ENCODE measurements at regions not wholly inside any gene's neighbourhood (a gene's known extent, or its start where the extent isn't known, plus 50 kb on each side); places are given as distances from the start of the nearest gene placed in this dataset.

GRCh38 chr1:178572604-178573003 lies 59.7 kb downstream of the TEX35 start:
- H3K36me3 ChIP-seq (ENCODE audit: control insufficient read depth in 1 of 2, insufficient read depth in 2 of 2, low read length in 2 of 2) = no peaks in the 10 kb centered on the region
- peaks cover 0 to 7% of the 10 kb centered on the region in 2 donors for H3K4me1 ChIP-seq (ENCODE audit: control insufficient read depth in 1 of 2, insufficient read depth in 2 of 2, low read length in 2 of 2)
- no peaks in the 10 kb centered on the region for H3K27me3 ChIP-seq (ENCODE audit: low read depth, low read length)
- no peak overlapping the region for H3K27ac ChIP-seq (ENCODE audit: low read length)
- no peaks in the 10 kb centered on the region for H3K9me3 ChIP-seq (ENCODE audit: control insufficient read depth in 1 of 2, low read length in 2 of 2)
- no peak overlapping the region for H3K4me3 ChIP-seq (ENCODE audit: low read depth in 1 of 2, low read length in 2 of 2)

- Histone ChIP-seq H3K36me3 (ENCODE audit: control insufficient read depth in 1 of 2, insufficient read depth in 2 of 2, low read length in 2 of 2) (no peaks in the 10 kb centered on the region), H3K4me3 (ENCODE audit: low read depth in 1 of 2, low read length in 2 of 2) (no peak overlapping the region), H3K9me3 (ENCODE audit: control insufficient read depth in 1 of 2, low read length in 2 of 2) (no peaks in the 10 kb centered on the region), H3K4me1 (ENCODE audit: control insufficient read depth in 1 of 2, insufficient read depth in 2 of 2, low read length in 2 of 2) (peaks cover 0 to 7% of the 10 kb centered on the region in 2 donors), H3K27me3 (ENCODE audit: low read depth, low read length) (no peaks in the 10 kb centered on the region), H3K27ac (ENCODE audit: low read length) (no peak overlapping the region)
Measured at GRCh38 chr1:178573330-178573729, 60.4 kb downstream of the TEX35 start.

GRCh38 chr1:178574345-178574744 lies 61.4 kb downstream of the TEX35 start:
- Histone ChIP-seq H3K27ac (ENCODE audit: low read length) (no peak overlapping the region), H3K36me3 (ENCODE audit: control insufficient read depth in 1 of 2, insufficient read depth in 2 of 2, low read length in 2 of 2) (no peaks in the 10 kb centered on the region), H3K27me3 (ENCODE audit: low read depth, low read length) (no peaks in the 10 kb centered on the region), H3K9me3 (ENCODE audit: control insufficient read depth in 1 of 2, low read length in 2 of 2) (no peaks in the 10 kb centered on the region), H3K4me3 (ENCODE audit: low read depth in 1 of 2, low read length in 2 of 2) (no peak overlapping the region), H3K4me1 (ENCODE audit: control insufficient read depth in 1 of 2, insufficient read depth in 2 of 2, low read length in 2 of 2) (peaks cover 0 to 7% of the 10 kb centered on the region in 2 donors)

- Histone ChIP-seq H3K36me3 (ENCODE audit: control insufficient read depth in 1 of 2, insufficient read depth in 2 of 2, low read length in 2 of 2) (no peaks in the 10 kb centered on the region), H3K9me3 (ENCODE audit: control insufficient read depth in 1 of 2, low read length in 2 of 2) (no peaks in the 10 kb centered on the region), H3K27me3 (ENCODE audit: low read depth, low read length) (no peaks in the 10 kb centered on the region), H3K4me1 (ENCODE audit: control insufficient read depth in 1 of 2, insufficient read depth in 2 of 2, low read length in 2 of 2) (peaks cover 0 to 7% of the 10 kb centered on the region in 2 donors), H3K4me3 (ENCODE audit: low read depth in 1 of 2, low read length in 2 of 2) (no peak overlapping the region), H3K27ac (ENCODE audit: low read length) (no peak overlapping the region)
Measured at GRCh38 chr1:178575611-178576361, 62.9 kb downstream of the TEX35 start.

GRCh38 chr1:178576841-178577240 lies 63.9 kb downstream of the TEX35 start:
- Histone ChIP-seq H3K27me3 (ENCODE audit: low read depth, low read length) (no peaks in the 10 kb centered on the region), H3K36me3 (ENCODE audit: control insufficient read depth in 1 of 2, insufficient read depth in 2 of 2, low read length in 2 of 2) (no peaks in the 10 kb centered on the region), H3K4me3 (ENCODE audit: low read depth in 1 of 2, low read length in 2 of 2) (no peak overlapping the region), H3K9me3 (ENCODE audit: control insufficient read depth in 1 of 2, low read length in 2 of 2) (no peaks in the 10 kb centered on the region), H3K4me1 (ENCODE audit: control insufficient read depth in 1 of 2, insufficient read depth in 2 of 2, low read length in 2 of 2) (peaks cover 0 to 7% of the 10 kb centered on the region in 2 donors), H3K27ac (ENCODE audit: low read length) (no peak overlapping the region)

GRCh38 chr1:178577882-178578281 lies 65.0 kb downstream of the TEX35 start:
- H3K27ac ChIP-seq (ENCODE audit: low read length) = no peak overlapping the region

GRCh38 chr1:178578541-178578940 lies 65.6 kb downstream of the TEX35 start:
- Histone ChIP-seq H3K4me3 (ENCODE audit: low read depth in 1 of 2, low read length in 2 of 2) (no peak overlapping the region), H3K27me3 (ENCODE audit: low read depth, low read length) (no peaks in the 10 kb centered on the region), H3K27ac (ENCODE audit: low read length) (no peak overlapping the region), H3K4me1 (ENCODE audit: control insufficient read depth in 1 of 2, insufficient read depth in 2 of 2, low read length in 2 of 2) (peaks cover 0 to 7% of the 10 kb centered on the region in 2 donors), H3K9me3 (ENCODE audit: control insufficient read depth in 1 of 2, low read length in 2 of 2) (no peaks in the 10 kb centered on the region), H3K36me3 (ENCODE audit: control insufficient read depth in 1 of 2, insufficient read depth in 2 of 2, low read length in 2 of 2) (no peaks in the 10 kb centered on the region)

More at GRCh38 chr1:178577882-178578281, 65.0 kb downstream of the TEX35 start:
- H3K9me3 ChIP-seq (ENCODE audit: control insufficient read depth in 1 of 2, low read length in 2 of 2) = no peaks in the 10 kb centered on the region
- peaks cover 0 to 7% of the 10 kb centered on the region in 2 donors for H3K4me1 ChIP-seq (ENCODE audit: control insufficient read depth in 1 of 2, insufficient read depth in 2 of 2, low read length in 2 of 2)
- no peak overlapping the region for H3K4me3 ChIP-seq (ENCODE audit: low read depth in 1 of 2, low read length in 2 of 2)
- H3K36me3 ChIP-seq (ENCODE audit: control insufficient read depth in 1 of 2, insufficient read depth in 2 of 2, low read length in 2 of 2) = no peaks in the 10 kb centered on the region
- no peaks in the 10 kb centered on the region for H3K27me3 ChIP-seq (ENCODE audit: low read depth, low read length)

GRCh38 chr1:178579095-178579494 lies 66.2 kb downstream of the TEX35 start:
- Histone ChIP-seq H3K27ac (ENCODE audit: low read length) (no peak overlapping the region), H3K4me3 (ENCODE audit: low read depth in 1 of 2, low read length in 2 of 2) (no peak overlapping the region), H3K4me1 (ENCODE audit: control insufficient read depth in 1 of 2, insufficient read depth in 2 of 2, low read length in 2 of 2) (peaks cover 0 to 7% of the 10 kb centered on the region in 2 donors), H3K9me3 (ENCODE audit: control insufficient read depth in 1 of 2, low read length in 2 of 2) (no peaks in the 10 kb centered on the region), H3K36me3 (ENCODE audit: control insufficient read depth in 1 of 2, insufficient read depth in 2 of 2, low read length in 2 of 2) (no peaks in the 10 kb centered on the region), H3K27me3 (ENCODE audit: low read depth, low read length) (no peaks in the 10 kb centered on the region)

GRCh38 chr1:178579562-178579961 lies 66.7 kb downstream of the TEX35 start:
- Histone ChIP-seq H3K27me3 (ENCODE audit: low read depth, low read length) (no peaks in the 10 kb centered on the region), H3K9me3 (ENCODE audit: control insufficient read depth in 1 of 2, low read length in 2 of 2) (no peaks in the 10 kb centered on the region), H3K4me3 (ENCODE audit: low read depth in 1 of 2, low read length in 2 of 2) (no peak overlapping the region), H3K27ac (ENCODE audit: low read length) (no peak overlapping the region), H3K36me3 (ENCODE audit: control insufficient read depth in 1 of 2, insufficient read depth in 2 of 2, low read length in 2 of 2) (no peaks in the 10 kb centered on the region), H3K4me1 (ENCODE audit: control insufficient read depth in 1 of 2, insufficient read depth in 2 of 2, low read length in 2 of 2) (peaks cover 0 to 7% of the 10 kb centered on the region in 2 donors)

- Histone ChIP-seq H3K36me3 (ENCODE audit: control insufficient read depth in 1 of 2, insufficient read depth in 2 of 2, low read length in 2 of 2) (no peaks in the 10 kb centered on the region), H3K27ac (ENCODE audit: low read length) (no peak overlapping the region), H3K4me3 (ENCODE audit: low read depth in 1 of 2, low read length in 2 of 2) (no peak overlapping the region), H3K9me3 (ENCODE audit: control insufficient read depth in 1 of 2, low read length in 2 of 2) (no peaks in the 10 kb centered on the region), H3K4me1 (ENCODE audit: control insufficient read depth in 1 of 2, insufficient read depth in 2 of 2, low read length in 2 of 2) (peaks cover 0 to 7% of the 10 kb centered on the region in 2 donors), H3K27me3 (ENCODE audit: low read depth, low read length) (no peaks in the 10 kb centered on the region)
Measured at GRCh38 chr1:178580096-178580495, 67.2 kb downstream of the TEX35 start.

GRCh38 chr1:178580876-178581275 lies 68.0 kb downstream of the TEX35 start:
- H3K27ac ChIP-seq (ENCODE audit: low read length) = no peak overlapping the region

More at GRCh38 chr1:178580876-178581275, 68.0 kb downstream of the TEX35 start:
- H3K4me3 ChIP-seq (ENCODE audit: low read depth in 1 of 2, low read length in 2 of 2) = no peak overlapping the region
- H3K27me3 ChIP-seq (ENCODE audit: low read depth, low read length) = no peaks in the 10 kb centered on the region
- no peaks in the 10 kb centered on the region for H3K36me3 ChIP-seq (ENCODE audit: control insufficient read depth in 1 of 2, insufficient read depth in 2 of 2, low read length in 2 of 2)
- peaks cover 0 to 4% of the 10 kb centered on the region in 2 donors for H3K4me1 ChIP-seq (ENCODE audit: control insufficient read depth in 1 of 2, insufficient read depth in 2 of 2, low read length in 2 of 2)
- H3K9me3 ChIP-seq (ENCODE audit: control insufficient read depth in 1 of 2, low read length in 2 of 2) = no peaks in the 10 kb centered on the region
